ENCODE measurements at regions not wholly inside any gene's neighbourhood (a gene's known extent, or its start where the extent isn't known, plus 50 kb on each side); places are given as distances from the start of the nearest gene placed in this dataset.

DNA sequence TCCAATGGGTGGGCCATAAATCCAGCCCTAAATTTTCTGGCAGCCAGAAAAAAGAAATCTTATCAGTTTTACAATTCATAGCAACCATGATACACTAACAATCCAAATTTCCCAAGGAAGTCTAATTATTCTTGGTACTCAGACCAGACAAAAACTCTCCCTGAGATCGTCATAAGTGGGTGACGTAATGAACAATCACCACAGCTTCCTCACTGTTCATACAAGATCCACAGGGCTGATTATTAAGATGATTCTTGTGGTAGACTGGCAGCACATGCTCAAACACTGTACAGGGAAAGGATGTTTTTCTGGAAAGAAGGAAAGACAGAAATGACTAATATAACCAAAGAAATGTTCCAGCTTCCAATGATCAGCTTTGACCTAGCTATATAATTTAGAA lies 178.3 kb upstream of the CRIM1 start:
- no peak overlapping the region for H3K27ac ChIP-seq
- intact Hi-C loops (cut with DNase I), result no loop called here
- no peaks in the 10 kb centered on the region for H3K4me1 ChIP-seq
- no peaks in the 10 kb centered on the region for H3K27me3 ChIP-seq
- no peaks in the 10 kb centered on the region for H3K9me3 ChIP-seq
- TF ChIP-seq, protein P1, sequence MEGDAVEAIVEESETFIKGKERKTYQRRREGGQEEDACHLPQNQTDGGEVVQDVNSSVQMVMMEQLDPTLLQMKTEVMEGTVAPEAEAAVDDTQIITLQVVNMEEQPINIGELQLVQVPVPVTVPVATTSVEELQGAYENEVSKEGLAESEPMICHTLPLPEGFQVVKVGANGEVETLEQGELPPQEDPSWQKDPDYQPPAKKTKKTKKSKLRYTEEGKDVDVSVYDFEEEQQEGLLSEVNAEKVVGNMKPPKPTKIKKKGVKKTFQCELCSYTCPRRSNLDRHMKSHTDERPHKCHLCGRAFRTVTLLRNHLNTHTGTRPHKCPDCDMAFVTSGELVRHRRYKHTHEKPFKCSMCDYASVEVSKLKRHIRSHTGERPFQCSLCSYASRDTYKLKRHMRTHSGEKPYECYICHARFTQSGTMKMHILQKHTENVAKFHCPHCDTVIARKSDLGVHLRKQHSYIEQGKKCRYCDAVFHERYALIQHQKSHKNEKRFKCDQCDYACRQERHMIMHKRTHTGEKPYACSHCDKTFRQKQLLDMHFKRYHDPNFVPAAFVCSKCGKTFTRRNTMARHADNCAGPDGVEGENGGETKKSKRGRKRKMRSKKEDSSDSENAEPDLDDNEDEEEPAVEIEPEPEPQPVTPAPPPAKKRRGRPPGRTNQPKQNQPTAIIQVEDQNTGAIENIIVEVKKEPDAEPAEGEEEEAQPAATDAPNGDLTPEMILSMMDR (IDR thresholded peaks at IDR 0.05), result no peak
- no peak for TF ChIP-seq POLR2A (IDR thresholded peaks at IDR 0.05)
- no peaks in the 10 kb centered on the region for H3K36me3 ChIP-seq
- DNase-seq (no peak), ATAC-seq (no peak)
- no peak overlapping the region for H3K4me3 ChIP-seq
- 59% methylated on average over 2 of the region's 2 CpGs for WGBS (ENCODE audit: insufficient coverage, low coverage, low lambda C conversion rate, missing lambda C conversion rate)

DNA sequence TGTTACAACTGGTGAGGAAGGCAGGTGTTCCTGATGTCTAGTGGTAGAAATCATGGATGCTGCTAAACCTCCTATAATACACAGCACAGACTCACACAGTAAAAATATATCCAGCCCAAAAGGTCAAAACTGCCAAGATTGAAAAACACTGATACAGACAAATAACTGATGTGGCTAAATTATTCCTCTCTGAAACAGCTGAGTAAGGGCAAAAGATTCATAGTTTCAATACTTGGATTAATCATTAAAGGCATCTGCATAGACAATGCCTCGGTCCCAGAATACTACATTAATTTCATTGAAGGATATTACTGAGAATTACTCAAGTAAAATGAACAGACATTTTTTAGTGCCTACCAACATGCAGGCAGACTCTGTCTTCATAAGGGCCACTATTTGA lies 180.7 kb upstream of the CRIM1 start:
- intact Hi-C loops (cut with DNase I), result no loop called here

DNA sequence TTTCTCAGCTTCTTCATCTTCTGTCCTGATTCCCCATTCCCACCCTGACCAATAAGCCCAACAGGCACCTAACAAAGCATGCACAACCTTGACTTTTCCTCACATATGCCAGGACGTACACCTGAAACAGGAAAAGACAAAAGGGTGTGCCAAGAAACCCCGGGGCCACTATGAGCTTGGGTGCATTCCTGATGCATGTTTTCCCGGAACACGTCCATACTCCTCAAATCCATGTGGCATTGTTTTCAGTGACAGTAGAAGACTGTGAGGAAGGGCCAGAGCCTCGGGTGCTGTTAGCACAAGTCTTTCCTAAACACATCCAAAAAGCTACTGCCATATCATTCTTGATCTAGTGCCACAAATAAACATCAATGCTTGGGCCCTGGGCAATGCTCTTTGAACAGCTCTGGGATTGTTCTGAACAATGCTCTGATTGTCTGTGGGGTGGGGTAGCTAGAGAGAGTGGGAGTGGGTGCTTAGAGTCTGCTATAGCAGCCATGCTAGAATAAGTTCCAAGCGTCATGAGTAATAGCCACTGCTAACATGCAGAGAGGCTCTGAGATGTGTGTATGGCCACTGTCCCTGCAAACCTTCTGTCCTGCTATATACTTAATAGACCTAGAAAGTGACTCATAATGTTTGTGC lies 181.7 kb upstream of the CRIM1 start:
- ATAC-seq (no peak), DNase-seq (no peak)
- Histone ChIP-seq H3K27ac (no peak overlapping the region), H3K9me3 (no peaks in the 10 kb centered on the region), H3K4me3 (no peak overlapping the region), H3K4me1 (no peaks in the 10 kb centered on the region), H3K27me3 (no peaks in the 10 kb centered on the region), H3K36me3 (no peaks in the 10 kb centered on the region)
- intact Hi-C loops (cut with DNase I), result no loop called here
- WGBS (ENCODE audit: insufficient coverage, low coverage, low lambda C conversion rate, missing lambda C conversion rate), result 55% methylated on average over 6 of the region's 6 CpGs
- TF ChIP-seq, protein P1 (IDR thresholded peaks at IDR 0.05), result no peak
- TF ChIP-seq POLR2A (IDR thresholded peaks at IDR 0.05), result no peak

More for the DNA sequence above, 180.7 kb upstream of the CRIM1 start:
- ATAC-seq (no peak), DNase-seq (no peak)
- 47% methylated on average over 1 of the region's 1 CpG for WGBS (ENCODE audit: insufficient coverage, low coverage, low lambda C conversion rate, missing lambda C conversion rate)
- Histone ChIP-seq H3K27me3 (no peaks in the 10 kb centered on the region), H3K9me3 (no peaks in the 10 kb centered on the region), H3K4me1 (no peaks in the 10 kb centered on the region), H3K4me3 (no peak overlapping the region), H3K27ac (no peak overlapping the region), H3K36me3 (no peaks in the 10 kb centered on the region)
- TF ChIP-seq POLR2A (IDR thresholded peaks at IDR 0.05), result no peak
- TF ChIP-seq, protein P1 (IDR thresholded peaks at IDR 0.05), result no peak

DNA sequence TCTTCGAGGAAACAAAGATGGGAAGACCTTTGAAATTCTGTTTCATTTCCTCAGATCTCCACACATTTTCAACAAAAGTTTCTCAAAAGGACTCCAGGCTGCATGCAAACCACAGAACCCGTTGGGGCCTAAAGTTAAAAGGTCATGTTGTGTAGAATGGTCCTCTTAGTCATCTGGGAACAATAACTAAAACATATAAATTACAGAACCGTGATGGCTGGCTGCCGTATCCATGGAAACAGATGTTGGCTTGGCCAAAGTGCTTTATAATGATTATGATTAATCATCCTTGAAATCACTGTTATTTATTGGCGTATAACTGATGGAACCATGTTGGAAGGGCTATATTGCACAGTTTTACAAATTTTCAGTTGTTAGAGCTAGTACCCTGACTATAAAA lies 182.8 kb upstream of the CRIM1 start:
- H3K9me3 ChIP-seq, result no peaks in the 10 kb centered on the region
- no peak for TF ChIP-seq POLR2A (IDR thresholded peaks at IDR 0.05)
- TF ChIP-seq, protein P1 (IDR thresholded peaks at IDR 0.05), result no peak
- 72% methylated on average over 5 of the region's 5 CpGs for WGBS (ENCODE audit: insufficient coverage, low coverage, low lambda C conversion rate, missing lambda C conversion rate)
- peaks cover 0 to 4% (median 0%) of the 10 kb centered on the region in 4 donors for H3K4me1 ChIP-seq
- DNase-seq (no peak), ATAC-seq (no peak)
- no peak overlapping the region for H3K4me3 ChIP-seq
- no peaks in the 10 kb centered on the region for H3K36me3 ChIP-seq
- no peak overlapping the region for H3K27ac ChIP-seq
- intact Hi-C loops (cut with DNase I), result no loop called here
- no peaks in the 10 kb centered on the region for H3K27me3 ChIP-seq

Data from right lobe of liver (tissue), 6 donors.